Stomach (tissue), 8 donors: ENCODE measurements at regions not wholly inside any gene's neighbourhood (a gene's known extent, or its start where the extent isn't known, plus 50 kb on each side); places are given as distances from the start of the nearest gene placed in this dataset.
"Not testable (repeated sequence)": the region's sequence is repeated elsewhere in the genome, so short reads cannot be mapped to it uniquely, and the experiment has no call there.

Experiments used
- DNase-seq, 2 donors: peaks; one replicate each; pipeline versions ENCODE4 v3.0.0 to v3.0.0-alpha.2; 2013 to 2019
- H3K27ac ChIP-seq, 5 donors: fragments of 200-600 bp in 4 of 5; sonication (generic) in 4 of 5; one replicate each; pipeline ENCODE4 v1.5.1; 2013 to 2019; ENCODE audit warnings: mild to moderate bottlenecking in 1 of 5, moderate library complexity in 1 of 5
- H3K27me3 ChIP-seq, 3 donors: fragments of 200-600 bp; sonication (generic); one replicate each; pipeline ENCODE4 v1.5.1; 2017 to 2019; ENCODE audit warnings: mixed run types in 1 of 3
- H3K36me3 ChIP-seq, 4 donors: fragments of 200-600 bp; sonication (generic); 1 replicate in 3 of 4; 2 replicates in 1 of 4; pipeline ENCODE4 v1.5.1; 2016 to 2019
- H3K4me1 ChIP-seq, 4 donors: fragments of 200-600 bp; sonication (generic); one replicate each; pipeline ENCODE4 v1.5.1; 2016 to 2019
- H3K4me3 ChIP-seq, 4 donors: fragments of 200-600 bp; sonication (generic) in 3 of 4; one replicate each; pipeline ENCODE4 v1.5.1; 2016 to 2019; ENCODE audit warnings: mild to moderate bottlenecking in 1 of 4
- H3K9me3 ChIP-seq, 4 donors: fragments of 200-600 bp; sonication (generic); one replicate each; pipeline ENCODE4 v1.5.1; 2016 to 2019
- EP300 ChIP-seq: sonication (generic); formaldehyde crosslinking; IDR thresholded peaks from one replicate; pipeline ENCODE4 v1.6.1; 2017; ENCODE audit warnings: antibody characterized with exemption
- POLR2A ChIP-seq, 4 donors: fragments of 450-650 bp; IDR thresholded peaks; one replicate each; pipeline ENCODE4 v1.6.1; 2016; ENCODE audit warnings: antibody characterized with exemption in 4 of 4, control low read depth in 2 of 4, mild to moderate bottlenecking in 1 of 4, moderate library complexity in 1 of 4
- POLR2AphosphoS5 ChIP-seq, 3 donors: sonication (generic); formaldehyde crosslinking; IDR thresholded peaks; one replicate each; pipeline ENCODE4 v1.6.1; 2016; ENCODE audit warnings: antibody characterized with exemption in 3 of 3
- WGBS, 5 donors: extraction: QIAGEN DNeasy Blood & Tissue Kit in 3 of 5; methylation state at CpG; one replicate each; pipeline versions ENCODE4 v1.1.5 to v1.1.7; 2013 to 2018; 5-methylcytosine and 5-hydroxymethylcytosine counted together
- intact Hi-C: fragments of 100-400 bp; cut with DNase I; formaldehyde crosslinking; loops from one replicate; pipeline ENCODE4 v1.15.1; 2023; ENCODE audit warnings: low total_unique reads
- TF ChIP-seq, protein P1 (sequence below), 7 experiments: fragments of 450-650 bp in 4 of 7; fragments of 200-600 bp in 3 of 7; sonication (generic) in 3 of 7; IDR thresholded peaks; one replicate each; pipeline ENCODE4 v1.5.1; 2016 to 2019; ENCODE audit warnings: antibody characterized with exemption in 7 of 7, control low read depth in 2 of 7, mild to moderate bottlenecking in 1 of 7
- donor health status: healthy with polysubstance abuse.
- donor health status: Bipolar disorder and iron deficiency.
- donor health status: healthy.

DNA sequence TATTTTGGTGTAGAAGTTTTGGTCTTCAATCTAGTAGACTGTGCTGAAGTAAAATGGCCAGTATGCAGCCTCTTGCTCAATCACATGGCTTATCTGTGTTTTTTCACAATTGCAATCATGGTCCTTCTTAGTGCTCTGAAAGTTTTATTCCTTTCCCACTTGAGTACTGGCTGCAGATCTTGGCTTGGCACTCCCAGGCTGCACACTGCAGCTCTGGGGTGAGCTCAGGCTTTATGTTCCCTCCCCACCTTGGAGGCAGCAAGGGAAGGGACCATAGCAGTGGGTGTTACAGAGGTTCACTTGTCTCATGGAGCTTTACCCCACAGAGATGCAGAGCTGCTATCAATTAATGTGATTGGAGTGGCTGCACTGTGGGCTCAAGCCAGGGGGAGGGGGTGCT is 156.0 kb downstream of the TENT5D start:
- Histone ChIP-seq H3K4me3 (no peak overlapping the region), H3K36me3 (no peaks in the 10 kb centered on the region), H3K9me3 (no peaks in the 10 kb centered on the region), H3K27me3 (no peaks in the 10 kb centered on the region), H3K27ac (no peak overlapping the region), H3K4me1 (no peaks in the 10 kb centered on the region)
- intact Hi-C loops = no loop called here
- no peak for DNase-seq
- TF ChIP-seq EP300 (no peak), POLR2AphosphoS5 (IDR thresholded peaks at IDR 0.05) (no peak), POLR2A (IDR thresholded peaks at IDR 0.05) (no peak)
- TF ChIP-seq, protein P1, sequence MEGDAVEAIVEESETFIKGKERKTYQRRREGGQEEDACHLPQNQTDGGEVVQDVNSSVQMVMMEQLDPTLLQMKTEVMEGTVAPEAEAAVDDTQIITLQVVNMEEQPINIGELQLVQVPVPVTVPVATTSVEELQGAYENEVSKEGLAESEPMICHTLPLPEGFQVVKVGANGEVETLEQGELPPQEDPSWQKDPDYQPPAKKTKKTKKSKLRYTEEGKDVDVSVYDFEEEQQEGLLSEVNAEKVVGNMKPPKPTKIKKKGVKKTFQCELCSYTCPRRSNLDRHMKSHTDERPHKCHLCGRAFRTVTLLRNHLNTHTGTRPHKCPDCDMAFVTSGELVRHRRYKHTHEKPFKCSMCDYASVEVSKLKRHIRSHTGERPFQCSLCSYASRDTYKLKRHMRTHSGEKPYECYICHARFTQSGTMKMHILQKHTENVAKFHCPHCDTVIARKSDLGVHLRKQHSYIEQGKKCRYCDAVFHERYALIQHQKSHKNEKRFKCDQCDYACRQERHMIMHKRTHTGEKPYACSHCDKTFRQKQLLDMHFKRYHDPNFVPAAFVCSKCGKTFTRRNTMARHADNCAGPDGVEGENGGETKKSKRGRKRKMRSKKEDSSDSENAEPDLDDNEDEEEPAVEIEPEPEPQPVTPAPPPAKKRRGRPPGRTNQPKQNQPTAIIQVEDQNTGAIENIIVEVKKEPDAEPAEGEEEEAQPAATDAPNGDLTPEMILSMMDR (IDR thresholded peaks at IDR 0.05) = no peak

DNA sequence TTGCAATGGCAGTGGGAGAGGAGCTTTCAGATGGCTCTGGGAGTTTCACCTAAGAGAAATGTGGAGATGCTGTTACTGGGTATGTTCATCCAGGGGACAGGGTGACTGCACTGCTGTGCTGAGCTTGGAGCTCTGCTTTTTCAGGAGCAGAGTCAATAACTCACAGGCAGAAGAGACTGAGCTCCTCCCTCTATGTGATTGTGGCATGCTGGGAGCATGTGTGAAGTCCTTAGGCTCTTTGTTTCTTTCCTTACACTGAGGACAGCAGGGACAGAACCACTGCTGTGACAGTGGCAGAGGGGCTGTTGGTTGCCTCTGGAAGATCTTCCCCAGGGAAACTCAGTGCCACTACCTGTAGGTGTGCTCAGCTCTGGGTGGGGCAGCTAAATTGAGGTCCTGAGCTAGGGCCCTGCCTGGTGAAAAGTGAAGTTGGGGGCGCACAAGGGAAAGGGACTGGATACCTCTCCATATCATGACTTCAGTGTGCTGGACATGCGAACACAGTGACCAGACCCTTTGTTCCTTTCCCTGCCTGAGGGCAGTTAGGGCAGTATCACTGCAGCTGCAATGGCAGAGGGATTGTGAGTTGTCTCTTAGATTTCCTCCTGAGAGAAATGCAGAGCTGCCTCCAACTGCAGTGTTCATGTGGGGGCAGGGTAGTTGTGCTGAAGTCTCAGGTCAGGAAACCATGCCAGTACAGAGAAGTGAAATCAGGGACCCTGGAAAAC is 156.7 kb downstream of the TENT5D start:
- no peak overlapping the region for H3K27ac ChIP-seq
- intact Hi-C loops = no loop called here

DNA sequence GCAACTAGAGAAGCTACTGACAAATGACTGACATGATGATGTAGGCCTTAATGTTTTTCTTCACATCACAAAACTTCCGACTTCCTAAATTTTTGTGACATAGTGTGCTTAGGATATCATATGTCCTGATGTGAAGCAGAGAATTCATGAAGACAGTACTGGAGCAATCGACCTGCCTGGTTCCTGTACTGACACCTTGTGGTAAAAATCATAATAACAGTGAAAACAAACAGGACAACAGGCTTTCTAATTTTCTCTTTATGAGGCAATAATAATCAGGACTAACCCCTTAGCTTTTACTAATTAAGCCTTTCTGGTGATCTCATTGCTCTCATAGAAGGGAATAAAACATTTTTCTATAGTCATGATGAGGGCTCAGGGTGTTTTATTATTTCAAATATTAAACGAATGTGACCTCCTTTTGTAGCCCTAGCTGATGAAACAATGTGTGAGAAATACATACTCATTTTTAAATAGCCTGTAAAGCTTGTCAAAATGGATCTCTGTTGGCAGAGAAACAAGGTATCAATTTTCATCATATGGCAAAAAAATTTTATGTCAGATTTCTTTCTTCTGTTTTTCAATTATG is 158.4 kb downstream of the TENT5D start:
- Histone ChIP-seq H3K36me3 (no peaks in the 10 kb centered on the region), H3K4me3 (no peak overlapping the region), H3K4me1 (no peaks in the 10 kb centered on the region), H3K9me3 (no peaks in the 10 kb centered on the region), H3K27ac (no peak overlapping the region), H3K27me3 (no peaks in the 10 kb centered on the region)
- WGBS, 5 donors = 15 to 27% (median 23%) methylated on average over 3 of the region's 3 CpGs
- DNase-seq = peak in 1 of 2 donors; percentile 46
- intact Hi-C loops = no loop called here
- TF ChIP-seq, protein P1 (IDR thresholded peaks at IDR 0.05) = peak in 3 of 7 experiments; percentile 5 to 42 (median 12)
- no peak for TF ChIP-seq EP300

More for the DNA sequence above, 156.7 kb downstream of the TENT5D start:
- H3K4me1 ChIP-seq = no peaks in the 10 kb centered on the region
- TF ChIP-seq, protein P1 (IDR thresholded peaks at IDR 0.05) = no peak
- TF ChIP-seq POLR2A (IDR thresholded peaks at IDR 0.05) (no peak), EP300 (no peak), POLR2AphosphoS5 (IDR thresholded peaks at IDR 0.05) (no peak)
- DNase-seq = peak in 1 of 2 donors; percentile 4
- 49 to 67% (median 50%) methylated on average over 1 to 2 of the region's 2 CpGs for WGBS, 5 donors
- H3K4me3 ChIP-seq = no peak overlapping the region
- no peaks in the 10 kb centered on the region for H3K27me3 ChIP-seq
- H3K9me3 ChIP-seq = no peaks in the 10 kb centered on the region
- H3K36me3 ChIP-seq = no peaks in the 10 kb centered on the region

DNA sequence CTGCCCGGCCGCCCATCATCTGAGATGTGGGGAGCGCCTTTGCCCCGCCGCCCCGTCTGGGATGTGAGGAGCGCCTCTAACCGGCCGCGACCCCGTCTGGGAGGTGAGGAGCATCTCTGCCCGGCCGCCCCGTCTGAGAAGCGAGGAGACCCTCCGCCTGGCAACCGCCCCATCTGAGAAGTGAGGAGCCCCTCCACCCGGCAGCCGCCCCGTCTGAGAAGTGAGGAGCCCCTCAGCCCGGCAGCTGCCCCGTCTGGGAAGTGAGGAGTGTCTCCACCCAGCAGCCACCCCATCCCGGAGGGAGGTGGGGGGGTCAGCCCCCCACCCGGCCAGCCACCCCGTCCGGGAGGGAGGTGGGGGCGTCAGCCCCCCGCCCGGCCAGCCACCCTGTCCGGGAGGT is 170.7 kb downstream of the TENT5D start:
- intact Hi-C loops, H3K27me3 ChIP-seq, H3K4me3 ChIP-seq, DNase-seq, H3K36me3 ChIP-seq, H3K4me1 ChIP-seq, H3K9me3 ChIP-seq, H3K27ac ChIP-seq: not testable (repeated sequence)
- WGBS, 5 donors = 82 to 97% (median 94%) methylated on average over 18 to 23 of the region's 30 CpGs; no CpG with 5 or more reads in 1 of the 5 donors
